ENCODE measurements at regions not wholly inside any gene's neighbourhood (a gene's known extent, or its start where the extent isn't known, plus 50 kb on each side); places are given as distances from the start of the nearest gene placed in this dataset.

DNA sequence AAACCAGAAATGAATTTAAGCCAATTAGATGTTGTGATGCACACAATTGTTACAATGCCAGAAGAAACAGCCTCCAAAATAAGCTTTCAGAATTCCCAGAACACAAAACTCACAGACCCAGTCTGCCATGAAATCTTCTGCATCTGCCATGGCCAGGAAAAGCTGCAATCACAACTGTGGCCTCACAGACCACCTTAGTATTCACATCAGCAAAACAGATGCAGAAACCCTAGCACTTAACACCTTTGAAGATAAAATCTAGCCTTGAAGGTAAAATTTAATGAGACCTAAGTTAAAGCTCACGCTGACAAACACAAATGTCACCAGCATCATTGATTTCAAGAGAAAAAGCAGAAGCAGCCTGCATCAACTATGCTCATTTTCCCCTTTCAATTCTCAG lies 566.8 kb upstream of the TMPRSS15 start:
- TF ChIP-seq CTCF (IDR thresholded peaks at IDR 0.05): no peak
- no peaks in the 10 kb centered on the region for H3K4me1 ChIP-seq (ENCODE audit: control insufficient read depth in 1 of 2, low read depth in 2 of 2)
- no peaks in the 10 kb centered on the region for H3K27me3 ChIP-seq (replicated peaks; ENCODE audit: insufficient read depth)
- no peak for ATAC-seq (ENCODE audit: insufficient number of reproducible peaks, low FRiP score, low read depth)
- H3K4me3 ChIP-seq: no peak overlapping the region
- DNase-seq (ENCODE audit: low spot score): no peak
- H3K9me3 ChIP-seq: no peaks in the 10 kb centered on the region
- H3K36me3 ChIP-seq: no peaks in the 10 kb centered on the region
- H3K27ac ChIP-seq: no peak overlapping the region

DNA sequence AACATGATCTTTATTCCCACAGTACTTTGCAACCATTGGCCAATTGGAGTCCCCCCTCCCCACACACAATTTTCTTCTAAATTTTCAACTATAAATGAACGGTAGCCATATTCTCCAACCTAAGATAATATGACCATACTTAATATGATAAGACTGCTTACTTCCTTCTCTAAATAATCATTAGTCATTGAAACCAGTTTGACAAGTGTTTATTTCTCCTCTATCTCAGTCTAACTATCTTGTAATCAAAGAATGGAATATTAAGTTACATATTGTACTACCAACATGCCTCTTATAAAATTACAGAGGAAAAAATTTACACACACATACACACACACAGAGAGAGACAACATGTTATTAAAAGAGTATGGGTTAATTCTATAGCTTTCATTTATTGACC lies 567.4 kb upstream of the TMPRSS15 start:
- H3K4me1 ChIP-seq (ENCODE audit: control insufficient read depth in 1 of 2, low read depth in 2 of 2): no peaks in the 10 kb centered on the region
- no peaks in the 10 kb centered on the region for H3K36me3 ChIP-seq
- no peak for ATAC-seq (ENCODE audit: insufficient number of reproducible peaks, low FRiP score, low read depth)
- no peak for DNase-seq (ENCODE audit: low spot score)
- no peak for TF ChIP-seq CTCF (IDR thresholded peaks at IDR 0.05)
- no peaks in the 10 kb centered on the region for H3K27me3 ChIP-seq (replicated peaks; ENCODE audit: insufficient read depth)
- no peak overlapping the region for H3K4me3 ChIP-seq
- H3K27ac ChIP-seq: no peak overlapping the region
- H3K9me3 ChIP-seq: no peaks in the 10 kb centered on the region

GRCh38 chr21:18985584-18985983 lies 582.0 kb upstream of the TMPRSS15 start:
- DNase-seq (ENCODE audit: low spot score) (no peak), ATAC-seq (ENCODE audit: insufficient number of reproducible peaks, low FRiP score, low read depth) (no peak)
- no peak for TF ChIP-seq CTCF (IDR thresholded peaks at IDR 0.05)

GRCh38 chr21:18986197-18986596 lies 582.6 kb upstream of the TMPRSS15 start:
- H3K4me1 ChIP-seq (ENCODE audit: control insufficient read depth in 1 of 2, low read depth in 2 of 2): peaks cover 0 to 2% of the 10 kb centered on the region in 2 donors
- DNase-seq (ENCODE audit: low spot score): no peak
- H3K27me3 ChIP-seq (replicated peaks; ENCODE audit: insufficient read depth): no peaks in the 10 kb centered on the region
- no peak overlapping the region for H3K27ac ChIP-seq
- H3K4me3 ChIP-seq: no peak overlapping the region
- ATAC-seq (ENCODE audit: insufficient number of reproducible peaks, low FRiP score, low read depth): no peak
- H3K36me3 ChIP-seq: no peaks in the 10 kb centered on the region
- no peak for TF ChIP-seq CTCF (IDR thresholded peaks at IDR 0.05)
- H3K9me3 ChIP-seq: no peaks in the 10 kb centered on the region

More at GRCh38 chr21:18985584-18985983, 582.0 kb upstream of the TMPRSS15 start:
- H3K36me3 ChIP-seq: no peaks in the 10 kb centered on the region
- H3K27me3 ChIP-seq (replicated peaks; ENCODE audit: insufficient read depth): no peaks in the 10 kb centered on the region
- H3K9me3 ChIP-seq: no peaks in the 10 kb centered on the region
- H3K4me1 ChIP-seq (ENCODE audit: control insufficient read depth in 1 of 2, low read depth in 2 of 2): peaks cover 0 to 2% of the 10 kb centered on the region in 2 donors
- H3K27ac ChIP-seq: no peak overlapping the region
- no peak overlapping the region for H3K4me3 ChIP-seq

DNA sequence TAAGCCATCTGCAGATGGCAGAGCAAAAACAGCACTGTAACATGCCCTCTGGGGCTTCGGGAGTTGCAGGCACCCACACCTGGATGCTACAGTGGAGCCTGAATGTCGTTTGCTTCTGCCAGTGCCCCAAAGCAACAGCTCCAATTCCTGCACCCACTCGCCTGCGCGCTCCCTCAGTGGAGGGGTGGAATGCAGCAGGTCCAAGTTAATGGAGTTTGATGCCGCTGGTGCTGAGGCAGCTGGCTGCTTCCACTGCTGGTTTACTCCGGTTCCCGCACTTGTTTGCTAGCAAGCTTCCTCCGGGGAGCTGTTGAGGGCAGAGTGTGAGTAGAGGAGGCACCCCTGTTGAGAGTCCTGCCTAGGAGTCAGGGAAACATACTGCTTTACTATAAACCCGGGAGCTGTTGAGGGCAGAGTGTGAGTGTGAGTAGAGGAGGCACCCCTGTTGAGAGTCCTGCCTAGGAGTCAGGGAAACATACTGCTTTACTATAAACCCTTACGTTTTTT lies 584.0 kb upstream of the TMPRSS15 start:
- no peaks in the 10 kb centered on the region for H3K9me3 ChIP-seq
- no peaks in the 10 kb centered on the region for H3K27me3 ChIP-seq (replicated peaks; ENCODE audit: insufficient read depth)
- no peaks in the 10 kb centered on the region for H3K36me3 ChIP-seq
- H3K4me3 ChIP-seq: no peak overlapping the region
- H3K4me1 ChIP-seq (ENCODE audit: control insufficient read depth in 1 of 2, low read depth in 2 of 2): peaks cover 0 to 2% of the 10 kb centered on the region in 2 donors
- DNase-seq (ENCODE audit: low spot score) (no peak), ATAC-seq (ENCODE audit: insufficient number of reproducible peaks, low FRiP score, low read depth) (no peak)
- no peak overlapping the region for H3K27ac ChIP-seq
- no peak for TF ChIP-seq CTCF (IDR thresholded peaks at IDR 0.05)
